Uterus (tissue), 3 donors: ENCODE measurements at regions not wholly inside any gene's neighbourhood (a gene's known extent, or its start where the extent isn't known, plus 50 kb on each side); places are given as distances from the start of the nearest gene placed in this dataset.

Source experiments
- DNase-seq, 2 donors: peaks; one replicate each; pipeline ENCODE4 v3.0.0-alpha.2; 2019 to 2020
- H3K27ac ChIP-seq, 2 donors: fragments of 200-600 bp; sonication (generic); 1 replicate in 1 of 2; 2 replicates in 1 of 2; pipeline ENCODE4 v1.5.1; 2016 to 2018
- H3K27me3 ChIP-seq, 2 donors: fragments of 200-600 bp; sonication (generic); one replicate each; pipeline ENCODE4 v1.5.1; 2018 to 2019; ENCODE audit warnings: control low read depth in 1 of 2
- H3K36me3 ChIP-seq, 2 donors: fragments of 200-600 bp; sonication (generic); one replicate each; pipeline ENCODE4 v1.5.1; 2019; ENCODE audit warnings: control low read depth in 1 of 2
- H3K4me1 ChIP-seq, 2 donors: fragments of 200-600 bp; sonication (generic); one replicate each; pipeline ENCODE4 v1.5.1; 2018 to 2019; ENCODE audit warnings: control low read depth in 1 of 2
- H3K4me3 ChIP-seq, 2 donors: fragments of 200-600 bp; sonication (generic); 1 replicate in 1 of 2; 2 replicates in 1 of 2; pipeline ENCODE4 v1.5.1; 2018 to 2019; ENCODE audit warnings: mild to moderate bottlenecking in 1 of 2
- H3K9me3 ChIP-seq, 2 donors: fragments of 200-600 bp; sonication (generic); one replicate each; pipeline ENCODE4 v1.5.1; 2019; ENCODE audit warnings: control low read depth in 1 of 2
- POLR2A ChIP-seq, 2 donors: fragments of 450-650 bp; IDR thresholded peaks; one replicate each; pipeline ENCODE4 v1.6.1; 2016; ENCODE audit warnings: antibody characterized with exemption in 2 of 2, mild to moderate bottlenecking in 1 of 2, moderate library complexity in 1 of 2
- intact Hi-C: fragments of 100-400 bp; cut with DNase I; formaldehyde crosslinking; loops from one replicate; pipeline ENCODE4 v1.15.1; 2023; ENCODE audit warnings: low total_unique reads
- TF ChIP-seq, protein P1 (sequence below), 4 experiments: fragments of 200-600 bp in 2 of 4; fragments of 450-650 bp in 2 of 4; sonication (generic) in 2 of 4; IDR thresholded peaks; one replicate each; pipeline ENCODE4 v1.5.1; 2016 to 2019; ENCODE audit warnings: antibody characterized with exemption in 4 of 4, mild to moderate bottlenecking in 2 of 4, moderate library complexity in 1 of 4
- donor health status: DM: yes; HTN: yes; CAD: no.

DNA sequence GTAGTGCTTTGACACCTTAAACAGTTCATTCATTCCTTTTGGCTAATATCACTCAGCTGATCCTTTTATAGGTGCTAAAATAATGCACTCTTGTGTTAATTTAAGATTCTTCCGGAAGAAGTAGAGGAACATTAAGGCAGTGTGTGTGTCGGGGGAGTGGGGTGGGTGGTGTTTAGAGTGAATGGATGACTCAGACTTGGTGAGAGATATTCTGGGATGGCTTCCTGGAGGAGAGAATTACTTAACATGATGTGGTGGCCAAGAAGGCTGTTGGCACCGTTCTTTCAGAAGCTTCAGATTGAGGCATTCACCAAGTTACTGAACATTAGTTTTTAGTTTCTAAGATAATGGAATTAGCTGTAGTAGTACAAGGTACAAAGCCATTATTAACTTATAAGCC lies 125.6 kb upstream of the ROPN1 start:
- Histone ChIP-seq H3K4me3 (no peak overlapping the region), H3K4me1 (peaks cover 0 to 7% of the 10 kb centered on the region in 2 donors), H3K9me3 (no peaks in the 10 kb centered on the region), H3K27ac (no peak overlapping the region), H3K27me3 (no peaks in the 10 kb centered on the region), H3K36me3 (no peaks in the 10 kb centered on the region)
- peak in 1 of 2 donors; percentile 52 for DNase-seq
- TF ChIP-seq, protein P1, sequence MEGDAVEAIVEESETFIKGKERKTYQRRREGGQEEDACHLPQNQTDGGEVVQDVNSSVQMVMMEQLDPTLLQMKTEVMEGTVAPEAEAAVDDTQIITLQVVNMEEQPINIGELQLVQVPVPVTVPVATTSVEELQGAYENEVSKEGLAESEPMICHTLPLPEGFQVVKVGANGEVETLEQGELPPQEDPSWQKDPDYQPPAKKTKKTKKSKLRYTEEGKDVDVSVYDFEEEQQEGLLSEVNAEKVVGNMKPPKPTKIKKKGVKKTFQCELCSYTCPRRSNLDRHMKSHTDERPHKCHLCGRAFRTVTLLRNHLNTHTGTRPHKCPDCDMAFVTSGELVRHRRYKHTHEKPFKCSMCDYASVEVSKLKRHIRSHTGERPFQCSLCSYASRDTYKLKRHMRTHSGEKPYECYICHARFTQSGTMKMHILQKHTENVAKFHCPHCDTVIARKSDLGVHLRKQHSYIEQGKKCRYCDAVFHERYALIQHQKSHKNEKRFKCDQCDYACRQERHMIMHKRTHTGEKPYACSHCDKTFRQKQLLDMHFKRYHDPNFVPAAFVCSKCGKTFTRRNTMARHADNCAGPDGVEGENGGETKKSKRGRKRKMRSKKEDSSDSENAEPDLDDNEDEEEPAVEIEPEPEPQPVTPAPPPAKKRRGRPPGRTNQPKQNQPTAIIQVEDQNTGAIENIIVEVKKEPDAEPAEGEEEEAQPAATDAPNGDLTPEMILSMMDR (IDR thresholded peaks at IDR 0.05), result no peak
- TF ChIP-seq POLR2A (IDR thresholded peaks at IDR 0.05), result no peak
- intact Hi-C loops, result no loop called here

DNA sequence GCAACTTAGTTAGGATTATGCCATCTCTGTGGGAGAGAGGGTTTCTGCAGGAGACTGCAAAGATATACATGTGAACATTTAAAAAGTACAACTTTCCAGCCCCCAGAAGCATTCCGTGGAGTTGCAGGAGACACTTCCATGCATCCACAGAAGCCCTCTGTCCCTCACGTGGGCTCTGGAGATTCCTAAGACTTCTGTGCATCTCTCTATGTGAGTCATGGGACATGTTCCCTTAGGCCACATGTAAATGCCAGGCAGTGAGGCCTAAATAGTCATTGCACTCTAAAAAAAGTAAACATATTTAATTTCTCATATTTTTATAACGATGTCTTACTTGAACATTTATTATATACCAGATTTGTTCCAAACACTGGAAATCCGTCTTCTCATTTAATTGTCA lies 126.5 kb upstream of the ROPN1 start:
- intact Hi-C loops, result no loop called here
- no peak overlapping the region for H3K4me3 ChIP-seq
- peaks cover 0 to 7% of the 10 kb centered on the region in 2 donors for H3K4me1 ChIP-seq
- no peaks in the 10 kb centered on the region for H3K27me3 ChIP-seq
- DNase-seq, result no peak
- H3K27ac ChIP-seq, result peak overlapping the region in 1 of 2 donors; percentile 11
- no peak for TF ChIP-seq POLR2A (IDR thresholded peaks at IDR 0.05)
- TF ChIP-seq, protein P1 (IDR thresholded peaks at IDR 0.05), result no peak
- no peaks in the 10 kb centered on the region for H3K9me3 ChIP-seq
- no peaks in the 10 kb centered on the region for H3K36me3 ChIP-seq

DNA sequence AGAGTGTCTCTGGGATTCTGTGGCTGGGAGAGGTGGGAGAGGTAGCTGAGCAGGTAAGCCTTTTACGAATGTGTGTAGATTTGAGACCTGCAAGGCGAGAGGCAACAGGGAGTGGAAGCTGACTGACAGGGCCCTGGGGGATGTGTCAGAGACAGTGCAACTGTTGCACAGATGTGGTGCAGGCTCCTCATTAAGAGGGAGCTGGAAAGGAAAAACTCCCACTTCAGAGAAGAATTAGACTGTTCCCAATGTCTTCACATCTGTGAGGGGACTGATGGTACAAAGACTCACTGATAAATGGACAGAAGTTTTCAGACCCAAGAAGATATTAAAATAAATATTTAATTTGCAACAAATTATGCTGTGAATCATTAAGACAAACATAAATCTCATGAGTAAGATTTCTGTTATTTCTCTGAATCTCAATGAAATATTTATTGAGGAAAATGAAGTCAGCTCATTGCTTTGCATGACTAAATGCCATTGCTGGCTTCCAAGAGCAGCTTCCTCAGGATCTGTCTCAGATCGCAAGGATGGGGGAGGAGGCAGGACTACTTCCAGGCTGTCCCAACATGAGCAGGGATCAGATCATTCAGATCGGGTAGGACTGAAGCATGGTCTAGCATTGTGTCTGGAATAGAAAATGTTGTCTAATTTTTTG lies 127.3 kb upstream of the ROPN1 start:
- H3K27ac ChIP-seq, result peak overlapping the region; percentile 5 to 11
- no peak overlapping the region for H3K4me3 ChIP-seq
- TF ChIP-seq, protein P1 (IDR thresholded peaks at IDR 0.05), result no peak
- TF ChIP-seq POLR2A (IDR thresholded peaks at IDR 0.05), result no peak
- H3K36me3 ChIP-seq, result no peaks in the 10 kb centered on the region
- peaks cover 0 to 7% of the 10 kb centered on the region in 2 donors for H3K4me1 ChIP-seq
- H3K27me3 ChIP-seq, result no peaks in the 10 kb centered on the region
- intact Hi-C loops, result no loop called here
- H3K9me3 ChIP-seq, result no peaks in the 10 kb centered on the region
- peak; percentile 24 to 43 for DNase-seq

DNA sequence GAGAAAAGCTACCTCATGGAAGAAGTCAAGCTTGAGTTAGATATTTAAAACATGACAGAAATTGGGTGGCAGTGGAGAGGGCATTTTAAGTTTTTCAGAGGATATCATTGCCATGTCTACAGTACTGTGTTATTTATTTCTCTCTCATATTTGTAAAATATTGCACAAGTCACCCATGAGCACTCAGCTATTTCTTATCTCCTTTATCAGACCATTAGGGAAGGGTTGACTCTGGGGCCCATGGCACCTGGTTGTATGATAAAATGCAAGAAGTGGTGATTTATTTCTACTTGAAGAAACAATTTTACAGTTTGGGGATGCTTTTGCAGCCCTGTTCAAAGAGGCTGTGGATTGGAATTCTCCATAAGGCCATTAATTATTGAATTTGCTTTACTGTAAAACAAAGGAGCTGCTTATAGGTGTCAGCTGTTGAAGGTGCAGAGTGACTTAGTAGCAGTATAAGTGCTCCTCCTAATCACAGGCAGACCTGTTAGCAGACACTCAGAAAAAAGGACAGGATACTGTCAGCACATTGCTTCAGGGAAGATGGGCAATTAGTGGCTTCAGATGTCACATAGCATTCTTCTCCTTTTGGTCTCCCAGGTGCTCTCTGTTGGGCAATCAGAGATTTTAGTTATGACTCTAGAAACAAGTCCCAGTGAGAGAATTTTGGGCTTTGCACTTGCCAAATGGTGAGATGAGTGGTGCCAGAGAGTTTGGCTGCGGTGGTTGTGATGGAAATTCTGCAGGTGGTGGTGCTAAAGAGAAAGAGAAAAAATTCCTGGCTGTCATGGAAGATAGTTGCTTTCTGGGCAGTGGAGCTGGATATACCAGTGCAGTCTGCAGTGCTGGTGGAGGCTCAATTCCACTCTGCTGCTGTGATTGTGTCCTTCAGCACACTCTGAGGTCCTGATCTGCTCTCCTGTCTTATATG lies 129.7 kb upstream of the ROPN1 start:
- no peak overlapping the region for H3K4me3 ChIP-seq
- no peaks in the 10 kb centered on the region for H3K4me1 ChIP-seq
- intact Hi-C loops, result no loop called here

More for the DNA sequence above, 129.7 kb upstream of the ROPN1 start:
- TF ChIP-seq, protein P1 (IDR thresholded peaks at IDR 0.05), result no peak
- no peak for TF ChIP-seq POLR2A (IDR thresholded peaks at IDR 0.05)
- Histone ChIP-seq H3K36me3 (no peaks in the 10 kb centered on the region), H3K9me3 (no peaks in the 10 kb centered on the region), H3K27ac (no peak overlapping the region), H3K27me3 (no peaks in the 10 kb centered on the region)
- DNase-seq, result no peak
